ENCODE measurements at regions not wholly inside any gene's neighbourhood (a gene's known extent, or its start where the extent isn't known, plus 50 kb on each side); places are given as distances from the start of the nearest gene placed in this dataset.
"Not testable (repeated sequence)": the region's sequence is repeated elsewhere in the genome, so short reads cannot be mapped to it uniquely, and the experiment has no call there.

DNA sequence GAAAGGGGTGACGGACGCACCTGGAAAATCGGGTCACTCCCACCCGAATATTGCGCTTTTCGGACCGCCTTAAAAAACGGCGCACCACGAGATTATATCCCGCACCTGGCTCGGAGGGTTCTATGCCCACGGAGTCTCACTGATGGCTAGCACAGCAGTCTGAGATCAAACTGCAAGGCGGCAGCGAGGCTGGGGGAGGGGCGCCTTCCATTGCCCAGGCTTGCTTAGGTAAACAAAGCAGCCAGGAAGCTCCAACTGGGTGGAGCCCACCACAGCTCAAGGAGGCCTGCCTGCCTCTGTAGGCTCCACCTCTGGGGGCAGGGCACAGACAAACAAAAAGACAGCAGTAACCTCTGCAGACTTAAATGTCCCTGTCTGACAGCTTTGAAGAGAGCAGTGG, 188.8 kb downstream of the SPRY2 start:
- TF ChIP-seq, protein P1, sequence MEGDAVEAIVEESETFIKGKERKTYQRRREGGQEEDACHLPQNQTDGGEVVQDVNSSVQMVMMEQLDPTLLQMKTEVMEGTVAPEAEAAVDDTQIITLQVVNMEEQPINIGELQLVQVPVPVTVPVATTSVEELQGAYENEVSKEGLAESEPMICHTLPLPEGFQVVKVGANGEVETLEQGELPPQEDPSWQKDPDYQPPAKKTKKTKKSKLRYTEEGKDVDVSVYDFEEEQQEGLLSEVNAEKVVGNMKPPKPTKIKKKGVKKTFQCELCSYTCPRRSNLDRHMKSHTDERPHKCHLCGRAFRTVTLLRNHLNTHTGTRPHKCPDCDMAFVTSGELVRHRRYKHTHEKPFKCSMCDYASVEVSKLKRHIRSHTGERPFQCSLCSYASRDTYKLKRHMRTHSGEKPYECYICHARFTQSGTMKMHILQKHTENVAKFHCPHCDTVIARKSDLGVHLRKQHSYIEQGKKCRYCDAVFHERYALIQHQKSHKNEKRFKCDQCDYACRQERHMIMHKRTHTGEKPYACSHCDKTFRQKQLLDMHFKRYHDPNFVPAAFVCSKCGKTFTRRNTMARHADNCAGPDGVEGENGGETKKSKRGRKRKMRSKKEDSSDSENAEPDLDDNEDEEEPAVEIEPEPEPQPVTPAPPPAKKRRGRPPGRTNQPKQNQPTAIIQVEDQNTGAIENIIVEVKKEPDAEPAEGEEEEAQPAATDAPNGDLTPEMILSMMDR (IDR thresholded peaks at IDR 0.05; ENCODE audit: low read depth, low read length, poor library complexity, severe bottlenecking): not testable (repeated sequence)
- TF ChIP-seq EZH2phosphoT487 (IDR thresholded peaks at IDR 0.05; ENCODE audit: borderline replicate concordance, low read length): not testable (repeated sequence)

All from DOHH2 (cell line).